Suppressor macrophage (primary cell): ENCODE measurements at regions not wholly inside any gene's neighbourhood (a gene's known extent, or its start where the extent isn't known, plus 50 kb on each side); places are given as distances from the start of the nearest gene placed in this dataset.
A peak's percentile ranks its signal among the peaks of the same experiment; 100 is the strongest.

Experiments used
- DNase-seq, 4 experiments: peaks; one replicate each; pipeline ENCODE4 v3.0.0-alpha.2; 2020 to 2022

- peak in 3 of 4 experiments; percentile 25 to 31 (median 27) for DNase-seq
Observed at GRCh38 chr13:77480066-77480465, 55.4 kb upstream of the SCEL start.

GRCh38 chr13:77479326-77479725 is 56.2 kb upstream of the SCEL start:
- DNase-seq, result no peak

- DNase-seq, result no peak
Observed at GRCh38 chr13:77477299-77477848, 58.1 kb upstream of the SCEL start.

GRCh38 chr13:77476456-77476855 is 59.0 kb upstream of the SCEL start:
- DNase-seq, result no peak

GRCh38 chr13:77475345-77476084 is 60.0 kb upstream of the SCEL start:
- DNase-seq, result no peak

- DNase-seq, result no peak
Observed at GRCh38 chr13:77470986-77471385, 64.5 kb upstream of the SCEL start.

- DNase-seq, result no peak
Observed at GRCh38 chr13:77466753-77467422, 68.6 kb upstream of the SCEL start.

- DNase-seq, result no peak
Observed at GRCh38 chr13:77465603-77466195, 69.8 kb upstream of the SCEL start.

GRCh38 chr13:77460195-77460594 is 75.3 kb upstream of the SCEL start:
- peak; percentile 74 to 91 (median 88) for DNase-seq

- no peak for DNase-seq
Observed at GRCh38 chr13:77459592-77459991, 75.9 kb upstream of the SCEL start.

GRCh38 chr13:77458736-77459135 is 76.8 kb upstream of the SCEL start:
- no peak for DNase-seq

- no peak for DNase-seq
Observed at GRCh38 chr13:77457966-77458365, 77.5 kb upstream of the SCEL start.

GRCh38 chr13:77456271-77456670 is 79.2 kb upstream of the SCEL start:
- DNase-seq, result peak in 3 of 4 experiments; percentile 7 to 50 (median 45)

- no peak for DNase-seq
Observed at GRCh38 chr13:77449265-77449664, 86.2 kb upstream of the SCEL start.

GRCh38 chr13:77448689-77449088 is 86.8 kb upstream of the SCEL start:
- DNase-seq, result peak; percentile 72 to 86 (median 82)

- DNase-seq, result no peak
Observed at GRCh38 chr13:77443511-77443910, 92.0 kb upstream of the SCEL start.

- DNase-seq, result no peak
Observed at GRCh38 chr13:77437267-77437666, 98.2 kb upstream of the SCEL start.

GRCh38 chr13:77434289-77434688 is 101.2 kb upstream of the SCEL start:
- no peak for DNase-seq

- no peak for DNase-seq
Observed at GRCh38 chr13:77431449-77431848, 104.1 kb upstream of the SCEL start.

- no peak for DNase-seq
Observed at GRCh38 chr13:77430377-77430951, 103.6 kb upstream of the MYCBP2 start.

- DNase-seq, result peak; percentile 8 to 51 (median 29)
Observed at GRCh38 chr13:77429320-77430142, 102.6 kb upstream of the MYCBP2 start.

- DNase-seq, result no peak
Observed at GRCh38 chr13:77425705-77426104, 98.8 kb upstream of the MYCBP2 start.
